H1 (cell line): ENCODE measurements at regions not wholly inside any gene's neighbourhood (a gene's known extent, or its start where the extent isn't known, plus 50 kb on each side); places are given as distances from the start of the nearest gene placed in this dataset.

Source experiments
- BRCA1 ChIP-seq: IDR thresholded peaks from 2 replicates; pipeline ENCODE4 v1.6.1; 2012; ENCODE audit warnings: low read depth, low read length, improper control_type of control experiment
- CEBPB ChIP-seq: IDR thresholded peaks from 2 replicates; pipeline ENCODE4 v1.6.1; 2012; ENCODE audit warnings: low read depth, low read length
- CHD1 ChIP-seq: IDR thresholded peaks from 2 replicates; pipeline ENCODE4 v1.6.1; 2012; ENCODE audit warnings: low read depth, low read length, improper control_type of control experiment
- CTCF ChIP-seq, 3 experiments: IDR thresholded peaks; 1 replicate in 2 of 3; 2 replicates in 1 of 3; pipeline versions ENCODE4 v1.5.1 to v1.6.1; 2011; ENCODE audit warnings: low read length in 3 of 3, mild to moderate bottlenecking in 3 of 3, inconsistent platforms in 2 of 3, low read depth in 1 of 3, moderate library complexity in 1 of 3; ENCODE audit not compliant: insufficient read depth in 1 of 3; ENCODE audit errors: control extremely low read depth in 1 of 3
- NRF1 ChIP-seq: IDR thresholded peaks from 2 replicates; pipeline ENCODE4 v1.6.1; 2011; ENCODE audit warnings: mild to moderate bottlenecking, low read depth, low read length, improper control_type of control experiment
- SP1 ChIP-seq: IDR thresholded peaks from 2 replicates; pipeline ENCODE4 v1.6.1; 2011; ENCODE audit warnings: low read depth, low read length
- TAF1 ChIP-seq: IDR thresholded peaks from 2 replicates; pipeline ENCODE4 v1.6.1; 2011; ENCODE audit warnings: mild to moderate bottlenecking, low read depth, low read length

- TF ChIP-seq SP1 = no peak
- TF ChIP-seq TAF1 = no peak
- no peak for TF ChIP-seq CTCF (IDR thresholded peaks at IDR 0.05; ENCODE audit: control extremely low read depth in 1 of 3, insufficient read depth in 1 of 3, low read depth in 1 of 3, low read length in 3 of 3)
- no peak for TF ChIP-seq CHD1
- no peak for TF ChIP-seq NRF1
- TF ChIP-seq CEBPB = no peak
- no peak for TF ChIP-seq BRCA1
These were observed 818.0 kb upstream of the GOT2 start for GRCh38 chr16:59552164-59552563.
